ENCODE measurements at regions not wholly inside any gene's neighbourhood (a gene's known extent, or its start where the extent isn't known, plus 50 kb on each side); places are given as distances from the start of the nearest gene placed in this dataset.

DNA sequence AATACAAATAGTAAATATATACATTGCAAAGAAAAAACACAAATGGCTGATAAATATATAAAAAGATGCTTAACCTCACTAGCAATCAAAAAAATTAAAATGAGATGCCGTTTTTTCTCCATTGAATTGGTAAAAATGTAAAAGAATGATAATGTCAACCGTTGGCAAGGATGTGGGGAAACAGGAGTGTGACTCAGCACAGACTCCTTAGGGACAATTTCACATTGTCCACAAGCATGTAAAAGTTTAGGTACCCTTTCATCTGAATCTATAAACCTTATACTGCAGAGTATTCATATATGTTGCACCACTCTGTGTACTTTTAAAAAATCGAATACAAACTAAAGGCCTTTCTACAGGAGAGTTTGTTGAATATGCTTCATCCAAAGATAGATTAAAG, 143.1 kb upstream of the RREB1 start:
- TF ChIP-seq POLR2A (IDR thresholded peaks at IDR 0.05), result no peak
- H3K27ac ChIP-seq, result no peak overlapping the region
- 66 to 81% (median 72%) methylated on average over 3 of the region's 3 CpGs for WGBS, 4 donors
- intact Hi-C loops (cut with DNase I), result no loop called here
- DNase-seq (no peak), ATAC-seq (no peak)
- H3K36me3 ChIP-seq, result no peaks in the 10 kb centered on the region
- H3K4me3 ChIP-seq, result no peak overlapping the region
- peaks cover 0 to 7% (median 0%) of the 10 kb centered on the region in 12 donors for H3K9me3 ChIP-seq
- H3K4me1 ChIP-seq, result peaks cover 0 to 5% (median 0%) of the 10 kb centered on the region in 12 donors
- no peaks in the 10 kb centered on the region for H3K27me3 ChIP-seq

DNA sequence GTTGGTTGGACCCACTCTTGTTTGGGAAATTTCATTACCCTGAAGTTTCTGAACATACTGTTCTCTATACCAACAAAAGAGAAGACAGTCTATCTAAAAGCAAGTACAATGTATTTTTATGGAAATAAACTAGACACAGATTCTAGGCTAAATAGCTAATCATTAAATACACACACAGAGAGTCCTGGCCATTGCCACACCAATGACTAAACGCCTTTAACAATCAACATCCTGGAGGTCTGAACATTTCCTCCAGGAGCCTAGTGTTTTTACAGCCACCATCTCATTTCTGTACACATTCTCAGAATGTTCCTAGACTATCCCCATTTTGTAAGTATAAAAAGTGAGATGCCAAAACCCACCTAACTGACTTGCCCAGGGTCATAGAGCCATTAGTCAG, 141.6 kb upstream of the RREB1 start:
- Histone ChIP-seq H3K36me3 (no peaks in the 10 kb centered on the region), H3K9me3 (peaks cover 0 to 1% (median 0%) of the 10 kb centered on the region in 12 donors), H3K4me3 (no peak overlapping the region), H3K4me1 (peaks cover 0 to 5% (median 0%) of the 10 kb centered on the region in 12 donors), H3K27me3 (no peaks in the 10 kb centered on the region), H3K27ac (no peak overlapping the region)
- ATAC-seq (no peak), DNase-seq (no peak)
- no peak for TF ChIP-seq CTCF (IDR thresholded peaks at IDR 0.05)
- no peak for TF ChIP-seq POLR2A (IDR thresholded peaks at IDR 0.05)
- WGBS, 4 donors, result 81 to 92% (median 84%) methylated on average over 1 of the region's 1 CpG
- intact Hi-C loops (cut with DNase I), result no loop called here

DNA sequence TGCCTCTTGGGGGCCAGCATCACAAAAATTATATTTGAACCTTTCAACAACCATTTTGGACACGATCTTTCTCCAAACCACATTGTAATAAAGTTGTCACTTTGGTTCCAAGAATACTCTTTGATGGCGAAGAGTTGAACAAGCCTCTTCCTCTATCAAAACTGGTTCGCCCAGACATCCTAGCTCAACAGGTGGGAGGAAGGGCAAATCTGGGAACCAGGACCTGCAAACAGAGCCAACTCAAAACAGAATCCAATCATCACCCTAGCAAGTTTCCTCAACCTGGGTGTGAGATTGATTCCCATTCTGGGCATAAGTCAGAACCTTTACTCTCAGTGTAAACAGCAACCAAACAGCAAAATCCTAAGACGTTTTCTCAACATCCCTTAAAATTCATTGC, 141.2 kb upstream of the RREB1 start:
- no peak for DNase-seq
- Histone ChIP-seq H3K27me3 (no peaks in the 10 kb centered on the region), H3K4me1 (peaks cover 0 to 5% (median 0%) of the 10 kb centered on the region in 12 donors), H3K36me3 (no peaks in the 10 kb centered on the region), H3K27ac (no peak overlapping the region), H3K4me3 (no peak overlapping the region), H3K9me3 (no peaks in the 10 kb centered on the region)
- WGBS, 4 donors, result 93 to 97% (median 96%) methylated on average over 4 of the region's 4 CpGs
- intact Hi-C loops (cut with DNase I), result no loop called here
- TF ChIP-seq POLR2A (IDR thresholded peaks at IDR 0.05) (no peak), CTCF (IDR thresholded peaks at IDR 0.05) (no peak)
- ATAC-seq, result no peak

DNA sequence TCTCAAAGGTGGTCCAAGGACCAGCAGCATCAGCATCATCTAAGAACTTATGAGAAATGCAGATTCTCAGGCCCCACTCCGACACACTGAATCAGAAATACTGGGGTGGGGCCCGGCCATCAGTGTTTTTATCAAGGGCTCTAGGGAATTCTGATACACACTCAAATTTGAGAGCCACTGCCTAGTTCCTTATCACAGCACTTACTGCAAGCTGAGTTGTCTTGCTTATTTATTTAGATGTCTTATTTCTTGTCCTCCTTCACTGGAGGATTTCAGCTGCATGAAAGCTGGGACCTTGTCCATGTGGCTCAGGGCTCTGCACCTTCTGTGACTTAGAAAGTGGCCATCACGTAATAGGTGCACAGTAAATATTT, 139.4 kb upstream of the RREB1 start:
- H3K27ac ChIP-seq, result no peak overlapping the region
- TF ChIP-seq POLR2A (IDR thresholded peaks at IDR 0.05) (no peak), CTCF (IDR thresholded peaks at IDR 0.05) (no peak)
- intact Hi-C loops (cut with DNase I), result no loop called here
- H3K27me3 ChIP-seq, result no peaks in the 10 kb centered on the region
- peaks cover 0 to 5% (median 0%) of the 10 kb centered on the region in 12 donors for H3K4me1 ChIP-seq
- ATAC-seq, result no peak
- no peak for DNase-seq
- no peak overlapping the region for H3K4me3 ChIP-seq
- WGBS, 4 donors, result 86 to 92% (median 90%) methylated on average over 3 of the region's 3 CpGs
- H3K36me3 ChIP-seq, result no peaks in the 10 kb centered on the region
- no peaks in the 10 kb centered on the region for H3K9me3 ChIP-seq

All from heart left ventricle (tissue), 16 donors.